Mesodermal cell (in vitro differentiated cells): ENCODE measurements at regions not wholly inside any gene's neighbourhood (a gene's known extent, or its start where the extent isn't known, plus 50 kb on each side); places are given as distances from the start of the nearest gene placed in this dataset.
"Not testable (repeated sequence)": the region's sequence is repeated elsewhere in the genome, so short reads cannot be mapped to it uniquely, and the experiment has no call there.

ENCODE experiments used
- H3K27ac ChIP-seq: 2 replicates; pipeline ENCODE4 v1.7.0; 2013; ENCODE audit warnings: mild to moderate bottlenecking, low read depth, low read length, moderate library complexity; ENCODE audit not compliant: severe bottlenecking
- H3K36me3 ChIP-seq: 2 replicates; pipeline ENCODE4 v1.7.1; 2013; ENCODE audit warnings: mild to moderate bottlenecking, low read length, moderate library complexity; ENCODE audit not compliant: control insufficient read depth, insufficient read depth
- H3K4me1 ChIP-seq: one replicate; pipeline ENCODE4 v1.7.1; 2013; ENCODE audit warnings: mild to moderate bottlenecking, low read length; ENCODE audit not compliant: insufficient read depth, control insufficient read depth, poor library complexity, severe bottlenecking
- H3K4me3 ChIP-seq: 2 replicates; pipeline ENCODE4 v1.7.0; 2013; ENCODE audit warnings: low read length, control low read depth, mild to moderate bottlenecking; ENCODE audit not compliant: insufficient read depth, poor library complexity, severe bottlenecking; ENCODE audit errors: extremely low read depth
- H3K9me3 ChIP-seq: 2 replicates; pipeline ENCODE4 v1.7.1; 2013; ENCODE audit warnings: mild to moderate bottlenecking, low read length, moderate library complexity; ENCODE audit not compliant: control insufficient read depth
- WGBS, 2 experiments: methylation state at CpG; one replicate each; pipeline ENCODE4 v1.1.5; 2013; ENCODE audit warnings: missing lambda C conversion rate in 2 of 2; ENCODE audit not compliant: insufficient coverage in 2 of 2; 5-methylcytosine and 5-hydroxymethylcytosine counted together

DNA sequence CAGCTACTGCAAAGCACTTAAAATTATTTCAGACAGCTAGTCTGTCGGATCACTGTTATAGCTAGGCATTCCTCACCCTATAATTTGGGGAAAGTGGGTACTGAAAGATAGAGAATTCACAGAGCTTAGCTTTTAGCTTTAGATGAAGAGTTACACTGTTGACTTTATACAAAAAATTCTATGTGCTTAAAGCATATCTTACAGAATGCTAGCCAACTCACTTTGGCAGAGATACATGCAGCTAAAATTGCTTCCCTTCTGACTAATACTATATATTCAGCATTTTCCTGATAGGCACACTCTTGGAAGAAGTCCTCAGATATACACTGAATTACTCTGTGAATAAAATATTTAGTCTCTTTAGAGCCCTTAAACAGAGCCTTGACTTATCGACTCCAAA is 353.5 kb upstream of the STEAP1 start:
- H3K27ac ChIP-seq = no peak overlapping the region
- no CpG with 5 or more reads among the region's 2 CpGs for WGBS, 2 experiments
- H3K4me1 ChIP-seq = no peaks in the 10 kb centered on the region
- no peaks in the 10 kb centered on the region for H3K36me3 ChIP-seq
- H3K9me3 ChIP-seq = no peaks in the 10 kb centered on the region
- no peak overlapping the region for H3K4me3 ChIP-seq

DNA sequence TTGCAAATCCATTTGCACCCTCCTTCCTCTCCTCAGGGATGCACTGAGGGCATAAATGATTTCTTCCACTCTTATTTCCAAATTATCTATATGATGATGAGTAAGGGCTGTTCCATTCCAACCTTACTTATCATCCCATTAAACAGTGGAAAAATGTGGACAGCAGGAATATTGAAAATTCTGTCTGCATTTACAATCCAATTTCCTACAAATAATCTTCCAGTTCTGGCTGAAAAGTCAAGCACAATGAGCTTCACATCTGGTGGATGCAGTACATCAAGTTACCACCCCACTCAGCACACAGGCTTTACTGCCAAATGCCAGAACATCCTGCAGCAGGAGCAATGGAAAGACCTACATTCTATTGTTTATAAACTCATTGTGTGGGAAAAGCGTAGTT is 345.0 kb upstream of the STEAP1 start:
- Histone ChIP-seq H3K4me3 (no peak overlapping the region), H3K27ac (no peak overlapping the region), H3K4me1 (no peaks in the 10 kb centered on the region), H3K9me3 (peaks cover 18% of the 10 kb centered on the region), H3K36me3 (no peaks in the 10 kb centered on the region)
- no CpG with 5 or more reads among the region's 1 CpG for WGBS, 2 experiments

DNA sequence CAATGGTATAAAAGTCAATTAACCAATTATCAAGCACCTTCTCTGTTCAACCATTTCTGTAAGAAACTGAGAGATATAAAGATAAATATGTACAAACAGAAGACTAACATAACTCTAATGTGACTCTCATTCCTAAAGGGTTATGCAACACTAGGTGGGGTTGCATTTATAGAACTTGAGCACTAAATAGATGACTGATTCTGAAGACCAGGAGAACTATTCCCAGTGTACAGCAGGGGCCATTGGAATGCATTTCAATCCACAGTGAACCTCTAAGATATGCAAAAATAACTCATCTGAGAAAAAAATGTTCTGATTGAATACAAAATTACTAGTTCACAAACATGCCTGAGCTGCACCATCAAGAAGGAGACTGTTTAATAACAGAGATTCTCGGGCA is 341.2 kb upstream of the STEAP1 start:
- H3K4me3 ChIP-seq = no peak overlapping the region
- no peak overlapping the region for H3K27ac ChIP-seq
- peaks cover 14% of the 10 kb centered on the region for H3K9me3 ChIP-seq
- no peaks in the 10 kb centered on the region for H3K4me1 ChIP-seq
- no CpG with 5 or more reads among the region's 1 CpG for WGBS, 2 experiments
- H3K36me3 ChIP-seq = no peaks in the 10 kb centered on the region

DNA sequence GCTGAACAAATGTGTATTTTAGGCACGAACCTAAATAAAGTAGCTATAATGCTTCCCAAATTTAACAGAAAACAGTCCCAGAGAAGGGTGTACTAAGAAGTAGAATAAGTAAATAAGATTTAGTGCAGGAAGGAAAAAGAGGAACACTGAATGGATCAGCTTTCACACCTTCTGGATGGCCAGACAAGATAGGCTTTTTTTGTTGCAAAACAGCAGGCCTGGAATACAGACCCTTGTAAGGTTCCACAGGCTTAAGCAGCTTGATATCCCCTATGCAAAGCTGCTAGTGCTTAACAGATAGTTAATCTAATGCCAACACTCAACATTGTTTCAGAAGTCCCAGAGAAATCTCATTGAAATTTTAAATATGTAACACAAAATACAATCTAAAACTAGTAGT is 328.1 kb upstream of the STEAP1 start:
- H3K4me3 ChIP-seq = no peak overlapping the region
- no peaks in the 10 kb centered on the region for H3K4me1 ChIP-seq
- WGBS, 2 experiments = no CpG with 5 or more reads among the region's 1 CpG
- peaks cover 5% of the 10 kb centered on the region for H3K9me3 ChIP-seq
- H3K27ac ChIP-seq = no peak overlapping the region
- no peaks in the 10 kb centered on the region for H3K36me3 ChIP-seq

DNA sequence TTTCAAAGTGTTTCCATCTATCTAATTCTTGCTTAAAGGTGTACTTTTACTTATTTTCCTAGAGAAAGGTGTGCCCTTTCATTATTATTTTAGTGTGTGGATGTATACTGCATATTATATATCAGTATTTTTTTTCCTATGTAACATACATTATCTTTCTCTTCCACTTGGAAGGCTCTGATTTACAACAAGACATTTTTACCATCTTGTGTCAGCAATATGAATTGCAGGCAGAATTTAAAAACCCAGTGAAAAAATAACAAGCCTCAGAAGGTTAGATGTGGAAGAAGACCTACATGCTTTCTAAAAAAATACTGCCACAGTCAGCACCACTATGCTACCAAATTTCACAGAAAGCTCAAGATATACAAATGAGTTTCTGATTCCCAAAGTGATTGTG is 327.7 kb upstream of the STEAP1 start:
- H3K4me1 ChIP-seq = no peaks in the 10 kb centered on the region
- no peak overlapping the region for H3K4me3 ChIP-seq
- H3K9me3 ChIP-seq = peaks cover 5% of the 10 kb centered on the region

DNA sequence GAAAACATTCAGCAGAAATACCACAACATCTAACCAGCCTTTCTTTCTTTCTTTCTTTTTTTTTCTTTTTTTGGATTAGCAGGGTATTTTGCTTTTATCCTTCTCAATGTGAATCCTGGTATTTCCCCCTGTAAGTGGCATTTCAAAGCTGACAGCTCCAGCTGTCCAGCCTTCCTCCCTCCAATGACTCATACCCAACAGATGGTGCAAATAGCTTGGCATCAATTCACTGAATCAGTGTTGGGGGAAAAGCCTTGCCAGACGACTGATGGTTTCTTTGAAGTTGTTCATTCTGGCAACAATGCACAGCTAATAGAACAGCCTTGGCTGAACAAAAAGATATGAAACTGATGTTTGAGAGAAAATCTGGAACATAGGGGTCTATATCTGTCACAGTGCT is 316.8 kb upstream of the STEAP1 start:
- 25 to 60% methylated on average over 1 of the region's 1 CpG for WGBS, 2 experiments
- Histone ChIP-seq H3K27ac (no peak overlapping the region), H3K4me3 (no peak overlapping the region), H3K36me3 (no peaks in the 10 kb centered on the region), H3K9me3 (peaks cover 4% of the 10 kb centered on the region), H3K4me1 (peaks cover 2% of the 10 kb centered on the region)

More for the DNA sequence above, 327.7 kb upstream of the STEAP1 start:
- Histone ChIP-seq H3K27ac (no peak overlapping the region), H3K36me3 (no peaks in the 10 kb centered on the region)

DNA sequence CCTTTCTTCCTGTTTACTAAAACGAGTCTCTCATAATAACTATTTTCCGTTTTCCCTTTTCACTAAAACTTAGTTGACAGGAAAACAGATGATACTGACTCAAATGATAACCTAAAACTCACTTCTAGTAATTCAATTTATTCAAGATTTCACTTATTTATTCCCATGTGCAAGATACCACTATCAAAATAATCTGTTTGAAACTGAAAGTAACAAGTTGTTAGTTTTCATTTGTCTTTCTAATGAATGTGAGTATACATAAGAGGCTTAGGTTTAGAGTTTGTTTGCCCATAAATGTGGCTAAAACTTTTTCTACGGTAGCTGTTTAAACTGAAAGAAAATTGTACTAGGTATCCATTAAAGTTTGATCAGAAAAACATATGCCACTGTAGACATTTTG is 314.9 kb upstream of the STEAP1 start:
- H3K9me3 ChIP-seq = peaks cover 4% of the 10 kb centered on the region
- no peak overlapping the region for H3K27ac ChIP-seq
- no peaks in the 10 kb centered on the region for H3K36me3 ChIP-seq
- WGBS, 2 experiments = 67 to 89% methylated on average over 2 to 3 of the region's 3 CpGs
- no peak overlapping the region for H3K4me3 ChIP-seq
- peaks cover 2% of the 10 kb centered on the region for H3K4me1 ChIP-seq

DNA sequence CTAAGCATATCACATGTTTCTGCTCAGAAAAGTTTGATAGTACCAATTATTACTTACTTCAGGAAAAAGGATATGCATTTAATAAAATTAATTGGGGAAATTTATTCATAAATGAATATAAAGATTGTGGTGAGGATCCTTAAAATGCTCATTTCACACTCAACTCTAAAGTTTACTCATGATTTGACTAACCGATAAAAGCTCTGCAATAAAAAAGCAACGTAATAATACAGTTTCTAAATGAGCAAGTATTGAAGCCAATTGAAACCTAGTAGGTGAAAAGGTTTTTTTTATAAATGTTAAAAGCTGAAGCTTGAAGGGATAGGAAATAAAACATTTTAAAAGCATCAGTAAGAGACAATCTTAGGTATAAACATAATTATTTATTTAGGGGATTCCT is 308.3 kb upstream of the STEAP1 start:
- no peaks in the 10 kb centered on the region for H3K36me3 ChIP-seq
- no peaks in the 10 kb centered on the region for H3K4me1 ChIP-seq
- H3K27ac ChIP-seq = no peak overlapping the region
- H3K4me3 ChIP-seq = no peak overlapping the region
- H3K9me3 ChIP-seq = peaks cover 3% of the 10 kb centered on the region
- no CpG with 5 or more reads among the region's 2 CpGs for WGBS, 2 experiments

DNA sequence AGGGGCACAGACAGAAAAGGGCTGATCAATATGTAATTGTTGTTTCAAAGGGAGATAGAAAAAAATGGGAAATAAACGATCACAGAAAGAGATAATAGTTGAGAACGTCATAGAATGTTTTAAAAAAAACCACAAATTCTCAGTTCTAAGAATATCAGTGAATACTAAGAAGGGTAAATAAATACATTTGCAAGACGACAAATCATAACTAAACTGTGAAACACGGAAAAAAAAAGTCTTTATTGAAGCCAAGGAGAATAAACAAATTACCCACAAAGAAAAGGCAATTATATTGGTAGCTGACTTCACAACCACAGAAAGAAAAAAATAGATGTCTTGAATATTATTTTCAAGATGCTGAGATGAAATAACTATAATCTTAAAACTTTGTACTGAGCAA is 305.2 kb upstream of the STEAP1 start:
- no CpG with 5 or more reads among the region's 4 CpGs for WGBS, 2 experiments
- H3K36me3 ChIP-seq = no peaks in the 10 kb centered on the region
- no peak overlapping the region for H3K4me3 ChIP-seq
- H3K9me3 ChIP-seq = peaks cover 3% of the 10 kb centered on the region
- no peak overlapping the region for H3K27ac ChIP-seq
- no peaks in the 10 kb centered on the region for H3K4me1 ChIP-seq

DNA sequence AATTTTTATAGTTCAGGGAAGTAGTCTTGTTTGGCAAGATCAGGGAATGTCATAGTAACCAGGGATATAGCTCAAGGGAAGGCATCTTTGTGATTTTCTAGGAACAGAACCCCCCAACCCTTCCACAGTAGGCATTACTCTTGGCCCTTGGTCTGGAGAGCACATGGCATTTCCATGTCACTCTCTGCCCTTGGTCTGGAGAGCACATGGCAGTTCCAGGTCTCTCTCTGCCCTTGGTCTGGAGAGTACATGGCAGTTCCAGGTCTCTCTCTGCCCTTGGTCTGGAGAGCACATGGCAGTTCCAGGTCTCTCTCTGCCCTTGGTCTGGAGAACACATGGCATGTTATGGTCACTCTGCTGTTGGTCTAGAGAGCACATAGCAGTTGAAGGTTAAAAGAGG is 297.2 kb upstream of the STEAP1 start:
- not testable (repeated sequence) for H3K9me3 ChIP-seq, H3K4me3 ChIP-seq, H3K27ac ChIP-seq, H3K4me1 ChIP-seq, H3K36me3 ChIP-seq

DNA sequence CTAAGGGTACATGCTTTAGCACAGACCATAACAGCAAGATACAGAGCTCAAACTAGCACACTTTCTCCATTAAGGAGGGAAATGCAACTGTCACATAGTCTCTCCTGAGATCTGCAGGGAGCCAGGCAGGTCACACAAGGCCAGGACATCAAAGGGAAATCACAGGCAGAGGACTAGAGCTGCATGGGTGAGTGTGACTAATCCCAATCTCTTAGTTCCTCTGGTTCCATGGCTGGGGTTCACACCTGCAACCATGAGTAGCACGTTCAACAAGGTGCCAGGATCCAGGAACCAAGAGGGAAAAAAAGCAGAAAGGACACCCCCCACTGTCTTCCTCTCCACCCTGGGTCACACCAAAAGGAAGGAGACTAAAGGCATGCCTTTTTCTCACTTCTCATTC is 296.5 kb upstream of the STEAP1 start:
- WGBS, 2 experiments = no CpG with 5 or more reads among the region's 1 CpG
- no peaks in the 10 kb centered on the region for H3K4me1 ChIP-seq
- H3K4me3 ChIP-seq = no peak overlapping the region
- no peak overlapping the region for H3K27ac ChIP-seq
- H3K9me3 ChIP-seq = peaks cover 10% of the 10 kb centered on the region
- no peaks in the 10 kb centered on the region for H3K36me3 ChIP-seq

DNA sequence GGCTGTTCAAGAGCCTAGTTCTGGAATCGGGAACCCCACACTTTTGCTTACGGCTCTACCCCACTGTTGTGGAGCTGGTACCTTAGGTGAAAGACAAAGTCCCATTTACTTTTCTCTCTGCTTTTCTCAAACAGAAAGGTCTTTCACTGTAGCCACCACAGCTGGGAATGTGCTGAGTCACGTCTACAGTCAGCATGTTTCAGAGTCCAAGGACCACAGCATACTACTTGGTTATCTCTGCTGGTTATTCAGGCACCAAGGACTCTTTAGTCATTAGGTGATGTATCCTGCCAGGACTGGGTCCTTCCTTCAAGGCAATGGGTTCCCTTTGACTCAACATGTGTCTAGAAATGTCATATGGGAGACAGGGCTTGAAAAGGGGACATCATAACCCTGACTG is 266.8 kb upstream of the STEAP1 start:
- H3K4me1 ChIP-seq = no peaks in the 10 kb centered on the region
- 81 to 87% methylated on average over 3 of the region's 3 CpGs for WGBS, 2 experiments

More for the DNA sequence above, 266.8 kb upstream of the STEAP1 start:
- peaks cover under 1% of the 10 kb centered on the region for H3K9me3 ChIP-seq
- no peak overlapping the region for H3K27ac ChIP-seq
- H3K4me3 ChIP-seq = no peak overlapping the region
- H3K36me3 ChIP-seq = no peaks in the 10 kb centered on the region
